Neural cell (in vitro differentiated cells): ENCODE measurements at regions not wholly inside any gene's neighbourhood (a gene's known extent, or its start where the extent isn't known, plus 50 kb on each side); places are given as distances from the start of the nearest gene placed in this dataset.

ENCODE experiments used
- EP300 ChIP-seq: fragments of 450-650 bp; conservative IDR thresholded peaks from 2 replicates; pipeline ENCODE4 v1.6.1; 2014; ENCODE audit warnings: antibody characterized with exemption, mild to moderate bottlenecking, moderate library complexity; ENCODE audit not compliant: poor library complexity, severe bottlenecking
- MXI1 ChIP-seq: fragments of 450-650 bp; conservative IDR thresholded peaks from 2 replicates; pipeline ENCODE4 v1.6.1; 2014; ENCODE audit warnings: antibody characterized with exemption, mild to moderate bottlenecking; ENCODE audit not compliant: poor library complexity, severe bottlenecking
- RAD21 ChIP-seq: fragments of 450-650 bp; conservative IDR thresholded peaks from 2 replicates; pipeline ENCODE4 v1.6.1; 2014; ENCODE audit warnings: antibody characterized with exemption, mild to moderate bottlenecking, moderate library complexity
- TF ChIP-seq, protein P1 (sequence below): fragments of 450-650 bp; IDR thresholded peaks from 2 replicates; pipeline ENCODE4 v1.5.1; 2014; ENCODE audit warnings: antibody characterized with exemption, mild to moderate bottlenecking, moderate library complexity; ENCODE audit not compliant: poor library complexity, severe bottlenecking
- TF ChIP-seq, protein P2 (sequence below): IDR thresholded peaks from 2 replicates; pipeline ENCODE4 v1.6.1; 2012; ENCODE audit warnings: borderline replicate concordance

DNA sequence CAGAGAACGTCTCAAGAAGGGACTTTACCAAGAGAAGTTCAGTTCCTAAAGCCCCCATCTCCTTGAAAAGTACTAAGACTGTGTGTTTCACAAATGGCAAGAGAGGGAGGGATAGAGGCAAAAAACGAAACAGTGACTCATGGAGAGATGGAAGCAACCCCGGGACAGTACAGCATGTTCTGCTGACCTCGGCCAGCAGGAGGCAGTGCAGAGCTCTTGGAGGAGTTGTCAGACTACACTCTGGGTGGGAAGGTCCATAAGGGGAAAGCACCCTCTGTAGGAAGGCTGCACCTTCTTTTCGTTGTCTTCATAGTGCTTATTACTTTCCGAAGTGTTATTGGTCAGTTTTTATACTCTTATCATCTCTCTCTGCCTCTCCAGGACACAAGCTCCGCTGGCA lies 525.2 kb upstream of the CCDC196 start:
- TF ChIP-seq RAD21 (no peak), MXI1 (no peak), EP300 (no peak)
- TF ChIP-seq, protein P1, sequence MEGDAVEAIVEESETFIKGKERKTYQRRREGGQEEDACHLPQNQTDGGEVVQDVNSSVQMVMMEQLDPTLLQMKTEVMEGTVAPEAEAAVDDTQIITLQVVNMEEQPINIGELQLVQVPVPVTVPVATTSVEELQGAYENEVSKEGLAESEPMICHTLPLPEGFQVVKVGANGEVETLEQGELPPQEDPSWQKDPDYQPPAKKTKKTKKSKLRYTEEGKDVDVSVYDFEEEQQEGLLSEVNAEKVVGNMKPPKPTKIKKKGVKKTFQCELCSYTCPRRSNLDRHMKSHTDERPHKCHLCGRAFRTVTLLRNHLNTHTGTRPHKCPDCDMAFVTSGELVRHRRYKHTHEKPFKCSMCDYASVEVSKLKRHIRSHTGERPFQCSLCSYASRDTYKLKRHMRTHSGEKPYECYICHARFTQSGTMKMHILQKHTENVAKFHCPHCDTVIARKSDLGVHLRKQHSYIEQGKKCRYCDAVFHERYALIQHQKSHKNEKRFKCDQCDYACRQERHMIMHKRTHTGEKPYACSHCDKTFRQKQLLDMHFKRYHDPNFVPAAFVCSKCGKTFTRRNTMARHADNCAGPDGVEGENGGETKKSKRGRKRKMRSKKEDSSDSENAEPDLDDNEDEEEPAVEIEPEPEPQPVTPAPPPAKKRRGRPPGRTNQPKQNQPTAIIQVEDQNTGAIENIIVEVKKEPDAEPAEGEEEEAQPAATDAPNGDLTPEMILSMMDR: no peak
- TF ChIP-seq, protein P2, sequence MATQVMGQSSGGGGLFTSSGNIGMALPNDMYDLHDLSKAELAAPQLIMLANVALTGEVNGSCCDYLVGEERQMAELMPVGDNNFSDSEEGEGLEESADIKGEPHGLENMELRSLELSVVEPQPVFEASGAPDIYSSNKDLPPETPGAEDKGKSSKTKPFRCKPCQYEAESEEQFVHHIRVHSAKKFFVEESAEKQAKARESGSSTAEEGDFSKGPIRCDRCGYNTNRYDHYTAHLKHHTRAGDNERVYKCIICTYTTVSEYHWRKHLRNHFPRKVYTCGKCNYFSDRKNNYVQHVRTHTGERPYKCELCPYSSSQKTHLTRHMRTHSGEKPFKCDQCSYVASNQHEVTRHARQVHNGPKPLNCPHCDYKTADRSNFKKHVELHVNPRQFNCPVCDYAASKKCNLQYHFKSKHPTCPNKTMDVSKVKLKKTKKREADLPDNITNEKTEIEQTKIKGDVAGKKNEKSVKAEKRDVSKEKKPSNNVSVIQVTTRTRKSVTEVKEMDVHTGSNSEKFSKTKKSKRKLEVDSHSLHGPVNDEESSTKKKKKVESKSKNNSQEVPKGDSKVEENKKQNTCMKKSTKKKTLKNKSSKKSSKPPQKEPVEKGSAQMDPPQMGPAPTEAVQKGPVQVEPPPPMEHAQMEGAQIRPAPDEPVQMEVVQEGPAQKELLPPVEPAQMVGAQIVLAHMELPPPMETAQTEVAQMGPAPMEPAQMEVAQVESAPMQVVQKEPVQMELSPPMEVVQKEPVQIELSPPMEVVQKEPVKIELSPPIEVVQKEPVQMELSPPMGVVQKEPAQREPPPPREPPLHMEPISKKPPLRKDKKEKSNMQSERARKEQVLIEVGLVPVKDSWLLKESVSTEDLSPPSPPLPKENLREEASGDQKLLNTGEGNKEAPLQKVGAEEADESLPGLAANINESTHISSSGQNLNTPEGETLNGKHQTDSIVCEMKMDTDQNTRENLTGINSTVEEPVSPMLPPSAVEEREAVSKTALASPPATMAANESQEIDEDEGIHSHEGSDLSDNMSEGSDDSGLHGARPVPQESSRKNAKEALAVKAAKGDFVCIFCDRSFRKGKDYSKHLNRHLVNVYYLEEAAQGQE: no peak
